ENCODE measurements at regions not wholly inside any gene's neighbourhood (a gene's known extent, or its start where the extent isn't known, plus 50 kb on each side); places are given as distances from the start of the nearest gene placed in this dataset.

GRCh38 chr2:128722489-128722888 lies 403.8 kb upstream of the HS6ST1 start:
- no peaks in the 10 kb centered on the region for H3K27me3 ChIP-seq
- no peaks in the 10 kb centered on the region for H4K20me1 ChIP-seq (ENCODE audit: insufficient read depth, poor library complexity, severe bottlenecking)
- H3K4me3 ChIP-seq: no peak overlapping the region
- H3K4me1 ChIP-seq (ENCODE audit: insufficient read depth): no peaks in the 10 kb centered on the region
- no peak overlapping the region for H3K4me2 ChIP-seq
- DNase-seq (ENCODE audit: low spot score): no peak
- no peaks in the 10 kb centered on the region for H3K9me3 ChIP-seq (ENCODE audit: low read depth)
- no peaks in the 10 kb centered on the region for H3K36me3 ChIP-seq (replicated peaks; ENCODE audit: insufficient read depth, low read depth)
- H3K9me2 ChIP-seq (replicated peaks; ENCODE audit: insufficient read depth): no peaks in the 10 kb centered on the region
- H2AFZ ChIP-seq: no peak overlapping the region
- no peak overlapping the region for H3K27ac ChIP-seq
- no peaks in the 10 kb centered on the region for H3K79me2 ChIP-seq
- TF ChIP-seq EZH2phosphoT487 (IDR thresholded peaks at IDR 0.05; ENCODE audit: low read depth, severe bottlenecking, unreplicated experiment) (no peak), CTCF (IDR thresholded peaks at IDR 0.05; ENCODE audit: poor library complexity) (no peak), EZH2 (IDR thresholded peaks at IDR 0.05; ENCODE audit: borderline replicate concordance) (no peak)
- 50% methylated on average over 1 of the region's 1 CpG for WGBS (ENCODE audit: low lambda C conversion rate, missing lambda C conversion rate)

GRCh38 chr2:128724547-128724946 lies 405.9 kb upstream of the HS6ST1 start:
- H3K36me3 ChIP-seq (replicated peaks; ENCODE audit: insufficient read depth, low read depth): no peaks in the 10 kb centered on the region
- H4K20me1 ChIP-seq (ENCODE audit: insufficient read depth, poor library complexity, severe bottlenecking): no peaks in the 10 kb centered on the region
- no peak overlapping the region for H3K4me3 ChIP-seq
- 90% methylated on average over 7 of the region's 7 CpGs for WGBS (ENCODE audit: low lambda C conversion rate, missing lambda C conversion rate)
- no peak for DNase-seq (ENCODE audit: low spot score)
- no peaks in the 10 kb centered on the region for H3K27me3 ChIP-seq
- no peaks in the 10 kb centered on the region for H3K9me2 ChIP-seq (replicated peaks; ENCODE audit: insufficient read depth)
- TF ChIP-seq EZH2 (IDR thresholded peaks at IDR 0.05; ENCODE audit: borderline replicate concordance): no peak
- TF ChIP-seq EZH2phosphoT487 (IDR thresholded peaks at IDR 0.05; ENCODE audit: low read depth, severe bottlenecking, unreplicated experiment): no peak
- no peak for TF ChIP-seq CTCF (IDR thresholded peaks at IDR 0.05; ENCODE audit: poor library complexity)
- no peak overlapping the region for H3K4me2 ChIP-seq
- no peaks in the 10 kb centered on the region for H3K79me2 ChIP-seq
- no peak overlapping the region for H2AFZ ChIP-seq
- H3K27ac ChIP-seq: no peak overlapping the region
- H3K9me3 ChIP-seq (ENCODE audit: low read depth): no peaks in the 10 kb centered on the region
- no peaks in the 10 kb centered on the region for H3K4me1 ChIP-seq (ENCODE audit: insufficient read depth)

DNA sequence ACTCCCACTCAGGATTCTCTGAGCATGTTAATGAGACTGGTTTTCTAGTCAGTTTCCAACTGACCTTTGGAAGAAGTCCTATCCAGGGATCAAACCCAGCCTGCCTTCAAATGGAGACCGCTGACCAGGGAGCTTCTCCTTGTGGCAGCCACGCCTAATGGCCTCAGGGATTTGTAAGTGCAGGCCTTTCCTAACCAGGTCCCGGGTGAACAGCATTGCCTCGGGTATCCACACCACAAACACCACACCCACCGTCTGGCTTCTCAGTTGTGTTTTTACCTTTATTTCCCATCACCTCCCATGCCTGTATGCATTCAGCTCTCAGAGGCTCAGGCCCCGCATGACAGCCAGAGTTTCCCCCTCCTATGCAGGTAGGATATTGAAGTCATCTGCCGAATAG lies 406.3 kb upstream of the HS6ST1 start:
- Histone ChIP-seq H3K36me3 (replicated peaks; ENCODE audit: insufficient read depth, low read depth) (no peaks in the 10 kb centered on the region), H4K20me1 (ENCODE audit: insufficient read depth, poor library complexity, severe bottlenecking) (no peaks in the 10 kb centered on the region), H3K9me3 (ENCODE audit: low read depth) (no peaks in the 10 kb centered on the region), H3K9me2 (replicated peaks; ENCODE audit: insufficient read depth) (no peaks in the 10 kb centered on the region), H3K4me3 (no peak overlapping the region), H3K4me1 (ENCODE audit: insufficient read depth) (no peaks in the 10 kb centered on the region), H2AFZ (no peak overlapping the region), H3K4me2 (no peak overlapping the region), H3K27me3 (no peaks in the 10 kb centered on the region), H3K79me2 (no peaks in the 10 kb centered on the region), H3K27ac (no peak overlapping the region)
- 83% methylated on average over 7 of the region's 7 CpGs for WGBS (ENCODE audit: low lambda C conversion rate, missing lambda C conversion rate)
- DNase-seq (ENCODE audit: low spot score): no peak
- TF ChIP-seq EZH2phosphoT487 (IDR thresholded peaks at IDR 0.05; ENCODE audit: low read depth, severe bottlenecking, unreplicated experiment) (no peak), CTCF (IDR thresholded peaks at IDR 0.05; ENCODE audit: poor library complexity) (no peak), EZH2 (IDR thresholded peaks at IDR 0.05; ENCODE audit: borderline replicate concordance) (no peak)

DNA sequence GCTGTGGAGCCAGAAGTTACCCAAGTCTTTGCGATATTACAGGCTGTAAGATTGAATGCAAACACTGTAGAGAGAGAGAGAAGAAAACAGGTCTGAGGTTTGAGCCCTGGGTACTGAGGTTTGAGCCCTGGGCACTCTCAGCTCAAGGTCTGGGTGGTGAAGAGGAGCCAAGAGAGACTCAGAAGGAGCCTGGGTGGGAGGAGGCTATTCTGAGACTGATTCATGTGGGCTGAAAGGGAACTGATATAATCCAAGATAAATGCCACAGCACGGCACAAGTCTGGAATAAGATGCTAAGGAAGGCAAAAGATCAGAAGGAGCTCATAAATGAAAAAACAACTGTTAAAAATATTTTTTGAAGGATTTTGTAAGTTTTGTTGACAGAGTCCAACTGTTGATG lies 407.6 kb upstream of the HS6ST1 start:
- no peaks in the 10 kb centered on the region for H3K9me2 ChIP-seq (replicated peaks; ENCODE audit: insufficient read depth)
- H3K27ac ChIP-seq: no peak overlapping the region
- H4K20me1 ChIP-seq (ENCODE audit: insufficient read depth, poor library complexity, severe bottlenecking): no peaks in the 10 kb centered on the region
- H3K79me2 ChIP-seq: no peaks in the 10 kb centered on the region
- H3K4me3 ChIP-seq: no peak overlapping the region
- H3K9me3 ChIP-seq (ENCODE audit: low read depth): no peaks in the 10 kb centered on the region
- H3K4me2 ChIP-seq: no peak overlapping the region
- no peaks in the 10 kb centered on the region for H3K36me3 ChIP-seq (replicated peaks; ENCODE audit: insufficient read depth, low read depth)
- no peaks in the 10 kb centered on the region for H3K27me3 ChIP-seq
- 69% methylated on average over 2 of the region's 2 CpGs for WGBS (ENCODE audit: low lambda C conversion rate, missing lambda C conversion rate)
- DNase-seq (ENCODE audit: low spot score): no peak
- no peaks in the 10 kb centered on the region for H3K4me1 ChIP-seq (ENCODE audit: insufficient read depth)
- H2AFZ ChIP-seq: no peak overlapping the region
- no peak for TF ChIP-seq CTCF (IDR thresholded peaks at IDR 0.05; ENCODE audit: poor library complexity)
- no peak for TF ChIP-seq EZH2 (IDR thresholded peaks at IDR 0.05; ENCODE audit: borderline replicate concordance)
- TF ChIP-seq EZH2phosphoT487 (IDR thresholded peaks at IDR 0.05; ENCODE audit: low read depth, severe bottlenecking, unreplicated experiment): no peak
